DOHH2 (cell line): ENCODE measurements at regions not wholly inside any gene's neighbourhood (a gene's known extent, or its start where the extent isn't known, plus 50 kb on each side); places are given as distances from the start of the nearest gene placed in this dataset.

Experiments
- CTCF ChIP-seq: fragments of 200-600 bp; sonication (generic); IDR thresholded peaks from one replicate; pipeline ENCODE4 v1.5.1; 2014; ENCODE audit warnings: antibody characterized with exemption, mild to moderate bottlenecking, low read depth, low read length; ENCODE audit not compliant: poor library complexity, severe bottlenecking
- EZH2phosphoT487 ChIP-seq: fragments of 200-600 bp; sonication (generic); IDR thresholded peaks from 2 replicates; pipeline ENCODE4 v1.6.1; 2017; ENCODE audit warnings: borderline replicate concordance, mild to moderate bottlenecking, antibody characterized with exemption, low read length, moderate library complexity, mixed read lengths

GRCh38 chr2:168327328-168327727 lies 79.9 kb upstream of the STK39 start:
- TF ChIP-seq EZH2phosphoT487 = no peak
- TF ChIP-seq CTCF = no peak
